ENCODE measurements at regions not wholly inside any gene's neighbourhood (a gene's known extent, or its start where the extent isn't known, plus 50 kb on each side); places are given as distances from the start of the nearest gene placed in this dataset.

DNA sequence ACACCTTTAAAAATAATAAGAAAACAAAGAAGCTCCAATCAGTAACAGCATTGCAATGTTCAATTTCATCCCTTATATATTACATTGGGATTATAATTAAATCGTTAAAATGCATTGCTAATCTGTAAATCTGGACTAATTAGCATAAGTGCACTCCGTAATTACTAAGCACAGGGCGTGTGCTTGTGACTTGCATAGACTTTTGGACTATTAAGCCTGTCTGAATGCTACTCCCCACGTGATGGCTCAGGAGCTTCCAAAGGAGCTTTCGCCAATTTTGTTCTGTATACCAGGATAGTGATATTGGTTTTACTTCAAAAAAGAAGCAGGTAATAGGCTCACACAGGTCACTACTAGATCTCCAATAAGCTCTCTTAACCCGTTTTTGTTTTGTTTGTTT, 497.1 kb downstream of the SMARCA1 start:
- ATAC-seq = no peak
- Histone ChIP-seq H3K9me3 (no peaks in the 10 kb centered on the region), H3K27me3 (no peaks in the 10 kb centered on the region), H3K36me3 (no peaks in the 10 kb centered on the region), H3K4me3 (no peak overlapping the region), H3K4me1 (no peaks in the 10 kb centered on the region), H3K27ac (no peak overlapping the region)
- TF ChIP-seq, protein P1, sequence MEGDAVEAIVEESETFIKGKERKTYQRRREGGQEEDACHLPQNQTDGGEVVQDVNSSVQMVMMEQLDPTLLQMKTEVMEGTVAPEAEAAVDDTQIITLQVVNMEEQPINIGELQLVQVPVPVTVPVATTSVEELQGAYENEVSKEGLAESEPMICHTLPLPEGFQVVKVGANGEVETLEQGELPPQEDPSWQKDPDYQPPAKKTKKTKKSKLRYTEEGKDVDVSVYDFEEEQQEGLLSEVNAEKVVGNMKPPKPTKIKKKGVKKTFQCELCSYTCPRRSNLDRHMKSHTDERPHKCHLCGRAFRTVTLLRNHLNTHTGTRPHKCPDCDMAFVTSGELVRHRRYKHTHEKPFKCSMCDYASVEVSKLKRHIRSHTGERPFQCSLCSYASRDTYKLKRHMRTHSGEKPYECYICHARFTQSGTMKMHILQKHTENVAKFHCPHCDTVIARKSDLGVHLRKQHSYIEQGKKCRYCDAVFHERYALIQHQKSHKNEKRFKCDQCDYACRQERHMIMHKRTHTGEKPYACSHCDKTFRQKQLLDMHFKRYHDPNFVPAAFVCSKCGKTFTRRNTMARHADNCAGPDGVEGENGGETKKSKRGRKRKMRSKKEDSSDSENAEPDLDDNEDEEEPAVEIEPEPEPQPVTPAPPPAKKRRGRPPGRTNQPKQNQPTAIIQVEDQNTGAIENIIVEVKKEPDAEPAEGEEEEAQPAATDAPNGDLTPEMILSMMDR (IDR thresholded peaks at IDR 0.05) = no peak
- DNase-seq = no peak
- intact Hi-C loops (cut with DNase I) = no loop called here

DNA sequence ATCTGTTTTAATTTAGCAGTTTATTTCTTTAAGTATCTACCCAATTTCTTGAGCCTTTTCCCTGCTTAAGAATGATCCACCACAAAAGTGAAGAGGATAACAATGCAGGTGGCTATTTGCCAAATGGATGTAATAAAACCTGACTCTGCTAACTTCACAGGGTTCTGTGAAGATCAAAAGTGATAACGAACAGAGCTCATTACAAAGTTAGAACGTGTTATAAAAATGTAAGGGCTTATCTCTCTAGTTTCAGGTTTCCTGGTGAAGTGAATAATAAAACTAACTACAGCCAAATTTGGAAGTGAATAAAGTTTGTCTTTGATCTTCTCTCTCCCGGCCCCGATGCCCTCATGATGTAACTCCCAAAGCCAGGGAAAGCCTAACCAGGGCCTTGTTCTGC, 497.9 kb downstream of the SMARCA1 start:
- no peaks in the 10 kb centered on the region for H3K36me3 ChIP-seq
- H3K27me3 ChIP-seq = no peaks in the 10 kb centered on the region
- no peak overlapping the region for H3K27ac ChIP-seq
- no peaks in the 10 kb centered on the region for H3K4me1 ChIP-seq
- H3K9me3 ChIP-seq = no peaks in the 10 kb centered on the region
- TF ChIP-seq, protein P1 (IDR thresholded peaks at IDR 0.05) = no peak
- no peak for ATAC-seq
- no peak overlapping the region for H3K4me3 ChIP-seq
- no peak for DNase-seq
- intact Hi-C loops (cut with DNase I) = no loop called here

DNA sequence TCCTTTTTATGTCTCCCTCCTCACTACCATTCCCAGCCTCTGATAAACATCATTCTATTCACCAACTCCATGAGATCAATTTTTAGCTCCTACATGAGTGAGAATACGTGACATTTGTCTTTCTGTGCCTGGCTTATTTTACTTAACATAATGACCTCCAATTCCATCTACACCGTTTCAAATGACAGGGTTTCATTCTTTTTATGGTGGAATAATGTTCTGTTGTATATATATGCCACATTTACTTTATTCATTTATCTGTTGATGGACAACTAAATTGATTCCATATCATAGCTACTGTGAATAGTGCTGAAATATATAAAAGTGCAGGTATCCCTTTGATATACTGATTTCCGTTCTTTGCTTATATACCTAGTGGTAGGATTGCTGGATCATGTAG, 503.9 kb downstream of the SMARCA1 start:
- H3K36me3 ChIP-seq = no peaks in the 10 kb centered on the region
- H3K27ac ChIP-seq = no peak overlapping the region
- H3K4me1 ChIP-seq = no peaks in the 10 kb centered on the region
- DNase-seq (no peak), ATAC-seq (no peak)
- no peaks in the 10 kb centered on the region for H3K27me3 ChIP-seq
- TF ChIP-seq, protein P1 (IDR thresholded peaks at IDR 0.05) = no peak
- H3K9me3 ChIP-seq = no peaks in the 10 kb centered on the region
- no peak overlapping the region for H3K4me3 ChIP-seq
- intact Hi-C loops (cut with DNase I) = no loop called here

DNA sequence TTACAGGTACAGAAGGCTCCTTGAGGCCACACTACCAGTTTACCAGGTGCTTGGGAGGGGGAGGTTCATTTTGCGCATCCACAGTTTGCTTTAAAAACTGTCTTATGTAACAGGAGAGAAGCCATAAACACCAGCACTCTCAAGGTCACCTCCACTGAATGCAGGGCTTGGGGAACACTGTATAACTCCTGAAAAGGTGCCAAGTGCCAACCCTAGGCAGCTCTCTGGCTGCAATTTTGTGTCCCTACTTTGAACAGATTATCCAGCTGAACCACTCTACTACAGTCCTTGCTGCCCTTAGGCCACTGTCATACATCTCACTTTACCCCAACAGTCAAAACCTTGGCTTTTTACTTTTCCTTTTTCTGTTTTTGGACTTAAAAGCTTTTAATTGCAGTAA, 507.9 kb downstream of the SMARCA1 start:
- DNase-seq (no peak), ATAC-seq (no peak)
- intact Hi-C loops (cut with DNase I) = no loop called here
- Histone ChIP-seq H3K4me3 (no peak overlapping the region), H3K27ac (no peak overlapping the region), H3K9me3 (no peaks in the 10 kb centered on the region), H3K27me3 (no peaks in the 10 kb centered on the region), H3K4me1 (no peaks in the 10 kb centered on the region), H3K36me3 (no peaks in the 10 kb centered on the region)
- TF ChIP-seq, protein P1 (IDR thresholded peaks at IDR 0.05) = no peak

DNA sequence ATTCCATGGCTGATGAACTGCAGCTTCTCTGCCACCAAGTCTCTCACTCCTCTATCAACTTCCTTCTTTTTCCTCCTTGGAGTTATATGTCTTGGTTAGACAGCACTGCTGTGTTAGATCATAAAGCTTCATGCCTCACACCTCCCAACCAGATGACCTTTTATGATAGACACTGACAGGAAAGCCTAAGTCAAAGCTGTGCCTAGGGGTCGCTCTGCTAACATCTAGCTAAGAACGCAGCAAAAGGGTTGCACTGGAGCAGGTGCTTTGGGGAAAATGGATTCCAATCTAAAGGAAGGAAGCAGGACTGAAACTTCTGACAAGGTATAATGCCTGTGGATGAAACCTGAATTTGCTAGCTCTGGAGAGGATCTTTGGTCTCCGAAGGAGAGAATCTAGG, 509.7 kb downstream of the SMARCA1 start:
- Histone ChIP-seq H3K9me3 (no peaks in the 10 kb centered on the region), H3K4me1 (no peaks in the 10 kb centered on the region), H3K4me3 (no peak overlapping the region), H3K36me3 (no peaks in the 10 kb centered on the region), H3K27me3 (no peaks in the 10 kb centered on the region), H3K27ac (no peak overlapping the region)
- ATAC-seq (no peak), DNase-seq (no peak)
- intact Hi-C loops (cut with DNase I) = no loop called here
- TF ChIP-seq, protein P1 (IDR thresholded peaks at IDR 0.05) = no peak

Data from left lung (tissue), 4 donors.